Body of pancreas (tissue), 4 donors: ENCODE measurements at regions not wholly inside any gene's neighbourhood (a gene's known extent, or its start where the extent isn't known, plus 50 kb on each side); places are given as distances from the start of the nearest gene placed in this dataset.

Experiments used
- ATAC-seq: fragments of 150-250 bp; one replicate; pipeline ENCODE4 v1.9.1; 2016
- DNase-seq, 4 donors: peaks; one replicate each; pipeline ENCODE4 v3.0.0-alpha.2; 2019
- H3K27ac ChIP-seq, 4 donors: fragments of 200-600 bp; sonication (generic); 1 replicate in 3 of 4; 2 replicates in 1 of 4; pipeline versions ENCODE4 v1.5.1 to v1.6.1; 2016 to 2019; ENCODE audit warnings: mild to moderate bottlenecking in 1 of 4, mixed read lengths in 1 of 4, moderate library complexity in 1 of 4
- H3K27me3 ChIP-seq, 2 donors: fragments of 200-600 bp; sonication (generic); one replicate each; pipeline ENCODE4 v1.6.0; 2016; ENCODE audit warnings: mild to moderate bottlenecking in 1 of 2
- H3K36me3 ChIP-seq, 2 donors: fragments of 200-600 bp; sonication (generic); replicated peaks in 1 of 2; 2 replicates each; pipeline ENCODE4 v1.5.1; 2016; ENCODE audit warnings: low read depth in 2 of 2; ENCODE audit not compliant: insufficient read depth in 1 of 2
- H3K4me1 ChIP-seq: fragments of 200-600 bp; sonication (generic); one replicate; pipeline ENCODE4 v1.6.0; 2016
- H3K4me3 ChIP-seq, 2 donors: fragments of 200-600 bp; sonication (generic); 1 replicate in 1 of 2; 2 replicates in 1 of 2; pipeline ENCODE4 v1.5.1; 2016 to 2019
- H3K9me3 ChIP-seq, 3 donors: fragments of 200-600 bp; sonication (generic); 1 replicate in 2 of 3; 2 replicates in 1 of 3; pipeline ENCODE4 v1.5.1; 2016
- CTCF ChIP-seq, 7 experiments: fragments of 450-650 bp in 4 of 7; fragments of 200-600 bp in 3 of 7; sonication (generic) in 3 of 7; IDR thresholded peaks; one replicate each; pipeline ENCODE4 v1.5.1; 2016 to 2019; ENCODE audit warnings: antibody characterized with exemption in 7 of 7
- POLR2A ChIP-seq, 3 donors: fragments of 450-650 bp; IDR thresholded peaks; one replicate each; pipeline ENCODE4 v1.6.1; 2016; ENCODE audit warnings: antibody characterized with exemption in 3 of 3, mild to moderate bottlenecking in 2 of 3
- WGBS, 2 donors: methylation state at CpG; one replicate each; pipeline ENCODE4 v1.1.5; 2017; 5-methylcytosine and 5-hydroxymethylcytosine counted together
- intact Hi-C: fragments of 100-400 bp; cut with DNase I; formaldehyde crosslinking; loops from one replicate; pipeline ENCODE4 v1.15.1; 2023

GRCh38 chr4:33052241-33052640 is 2332.1 kb downstream of the PCDH7 start:
- no peak overlapping the region for H3K27ac ChIP-seq
- WGBS, 2 donors = 63 to 66% methylated on average over 5 of the region's 5 CpGs
- H3K36me3 ChIP-seq = no peaks in the 10 kb centered on the region
- DNase-seq (no peak), ATAC-seq (no peak)
- H3K4me3 ChIP-seq = no peak overlapping the region
- TF ChIP-seq POLR2A (IDR thresholded peaks at IDR 0.05) (no peak), CTCF (IDR thresholded peaks at IDR 0.05) (no peak)
- intact Hi-C loops = no loop called here
- no peaks in the 10 kb centered on the region for H3K4me1 ChIP-seq
- no peaks in the 10 kb centered on the region for H3K9me3 ChIP-seq
- no peaks in the 10 kb centered on the region for H3K27me3 ChIP-seq

GRCh38 chr4:33054161-33054560 is 2334.0 kb downstream of the PCDH7 start:
- H3K4me3 ChIP-seq = no peak overlapping the region
- intact Hi-C loops = no loop called here
- DNase-seq = no peak
- ATAC-seq = no peak
- no peaks in the 10 kb centered on the region for H3K9me3 ChIP-seq
- no peak for TF ChIP-seq POLR2A (IDR thresholded peaks at IDR 0.05)
- no peak for TF ChIP-seq CTCF (IDR thresholded peaks at IDR 0.05)
- no peaks in the 10 kb centered on the region for H3K36me3 ChIP-seq
- H3K27me3 ChIP-seq = no peaks in the 10 kb centered on the region
- no peak overlapping the region for H3K27ac ChIP-seq
- no peaks in the 10 kb centered on the region for H3K4me1 ChIP-seq

- no peak for TF ChIP-seq CTCF (IDR thresholded peaks at IDR 0.05)
- TF ChIP-seq POLR2A (IDR thresholded peaks at IDR 0.05) = no peak
- Histone ChIP-seq H3K27ac (no peak overlapping the region), H3K36me3 (no peaks in the 10 kb centered on the region), H3K27me3 (no peaks in the 10 kb centered on the region), H3K9me3 (no peaks in the 10 kb centered on the region), H3K4me1 (no peaks in the 10 kb centered on the region), H3K4me3 (no peak overlapping the region)
- DNase-seq (no peak), ATAC-seq (no peak)
- intact Hi-C loops = no loop called here
- 45 to 65% methylated on average over 3 of the region's 3 CpGs for WGBS, 2 donors
Measured at GRCh38 chr4:33054656-33055196, 2334.6 kb downstream of the PCDH7 start.

GRCh38 chr4:33057736-33058135 is 2337.6 kb downstream of the PCDH7 start:
- intact Hi-C loops = no loop called here
- no peaks in the 10 kb centered on the region for H3K36me3 ChIP-seq
- H3K9me3 ChIP-seq = no peaks in the 10 kb centered on the region
- no peak for DNase-seq
- no peak overlapping the region for H3K27ac ChIP-seq
- ATAC-seq = no peak
- H3K27me3 ChIP-seq = no peaks in the 10 kb centered on the region
- 54 to 80% methylated on average over 1 of the region's 1 CpG for WGBS, 2 donors
- no peak overlapping the region for H3K4me3 ChIP-seq
- no peaks in the 10 kb centered on the region for H3K4me1 ChIP-seq
- TF ChIP-seq POLR2A (IDR thresholded peaks at IDR 0.05) (no peak), CTCF (IDR thresholded peaks at IDR 0.05) (no peak)

- H3K9me3 ChIP-seq = no peaks in the 10 kb centered on the region
- H3K27ac ChIP-seq = no peak overlapping the region
- no peaks in the 10 kb centered on the region for H3K27me3 ChIP-seq
- ATAC-seq (no peak), DNase-seq (no peak)
- H3K4me3 ChIP-seq = no peak overlapping the region
- no peaks in the 10 kb centered on the region for H3K4me1 ChIP-seq
- H3K36me3 ChIP-seq = no peaks in the 10 kb centered on the region
- intact Hi-C loops = no loop called here
- TF ChIP-seq POLR2A (IDR thresholded peaks at IDR 0.05) (no peak), CTCF (IDR thresholded peaks at IDR 0.05) (no peak)
Measured at GRCh38 chr4:33058998-33059397, 2338.8 kb downstream of the PCDH7 start.
